H9 (cell line): ENCODE measurements at regions not wholly inside any gene's neighbourhood (a gene's known extent, or its start where the extent isn't known, plus 50 kb on each side); places are given as distances from the start of the nearest gene placed in this dataset.

Experiments
- DNase-seq: peaks from one replicate; pipeline ENCODE4 v3.0.0-alpha.2; 2017
- H2AFZ ChIP-seq: one replicate; pipeline ENCODE4 v1.6.1; 2013; ENCODE audit warnings: mild to moderate bottlenecking, low read length, control low read depth, moderate library complexity
- H2AK5ac ChIP-seq: 2 replicates; pipeline ENCODE4 v1.6.1; 2013; ENCODE audit warnings: low read length, control low read depth, mixed read lengths; ENCODE audit not compliant: insufficient read length
- H2BK120ac ChIP-seq: one replicate; pipeline ENCODE4 v1.6.1; 2013; ENCODE audit warnings: low read depth, mild to moderate bottlenecking, low read length, control low read depth, inconsistent platforms; ENCODE audit not compliant: poor library complexity, severe bottlenecking
- H2BK12ac ChIP-seq: 2 replicates; pipeline ENCODE4 v1.6.1; 2013; ENCODE audit warnings: low read length, control low read depth, mixed read lengths, low read depth; ENCODE audit not compliant: insufficient read length
- H2BK15ac ChIP-seq: 2 replicates; pipeline ENCODE4 v1.6.1; 2013; ENCODE audit warnings: low read depth, low read length, control low read depth
- H2BK20ac ChIP-seq: one replicate; pipeline ENCODE4 v1.6.1; 2013; ENCODE audit warnings: low read depth, mild to moderate bottlenecking, low read length, control low read depth, inconsistent platforms; ENCODE audit not compliant: poor library complexity, severe bottlenecking
- H2BK5ac ChIP-seq: 2 replicates; pipeline ENCODE4 v1.6.1; 2013; ENCODE audit warnings: low read length, control low read depth, mixed read lengths; ENCODE audit not compliant: insufficient read length
- H3K14ac ChIP-seq: 2 replicates; pipeline ENCODE4 v1.6.1; 2013; ENCODE audit warnings: low read length, control low read depth; ENCODE audit not compliant: insufficient read depth
- H3K18ac ChIP-seq: 2 replicates; pipeline ENCODE4 v1.6.1; 2013; ENCODE audit warnings: low read depth, mild to moderate bottlenecking, mixed read lengths, low read length, control low read depth; ENCODE audit not compliant: insufficient read length
- H3K23ac ChIP-seq: 2 replicates; pipeline ENCODE4 v1.6.1; 2013; ENCODE audit warnings: low read length, control low read depth, mixed read lengths, low read depth; ENCODE audit not compliant: insufficient read length
- H3K23me2 ChIP-seq: 2 replicates; pipeline ENCODE4 v1.6.1; 2013; ENCODE audit warnings: low read depth, mild to moderate bottlenecking, mixed read lengths, low read length, control low read depth; ENCODE audit not compliant: insufficient read length, poor library complexity, severe bottlenecking
- H3K27ac ChIP-seq: 2 replicates; pipeline ENCODE4 v1.5.1; 2013; ENCODE audit warnings: low read length, control low read depth, mixed read lengths, low read depth; ENCODE audit not compliant: insufficient read length
- H3K27me3 ChIP-seq: 2 replicates; pipeline ENCODE4 v1.6.1; 2013; ENCODE audit warnings: low read length, control low read depth, inconsistent platforms; ENCODE audit not compliant: insufficient read depth
- H3K4ac ChIP-seq: 2 replicates; pipeline ENCODE4 v1.6.1; 2013; ENCODE audit warnings: low read depth, mild to moderate bottlenecking, control low read depth, inconsistent platforms, low read length, moderate library complexity
- H3K4me1 ChIP-seq: 2 replicates; pipeline ENCODE4 v1.6.1; 2013; ENCODE audit warnings: low read length, control low read depth, inconsistent platforms; ENCODE audit not compliant: insufficient read depth
- H3K4me2 ChIP-seq: 2 replicates; pipeline ENCODE4 v1.6.1; 2013; ENCODE audit warnings: low read length, control low read depth, mixed read lengths; ENCODE audit not compliant: insufficient read length, insufficient read depth
- H3K56ac ChIP-seq: 2 replicates; pipeline ENCODE4 v1.6.1; 2013; ENCODE audit warnings: low read depth, mild to moderate bottlenecking, mixed read lengths, low read length, control low read depth; ENCODE audit not compliant: insufficient read length
- H3K79me1 ChIP-seq: 2 replicates; pipeline ENCODE4 v1.6.1; 2013; ENCODE audit warnings: low read depth, mild to moderate bottlenecking, moderate library complexity, low read length, control low read depth, inconsistent platforms; ENCODE audit not compliant: insufficient read depth, poor library complexity, severe bottlenecking
- H3K79me2 ChIP-seq: 2 replicates; pipeline ENCODE4 v1.6.1; 2013; ENCODE audit warnings: low read length, control low read depth, inconsistent platforms; ENCODE audit not compliant: insufficient read depth
- H3K9ac ChIP-seq: 2 replicates; pipeline ENCODE4 v1.6.1; 2013; ENCODE audit warnings: low read length, control low read depth, mixed read lengths; ENCODE audit not compliant: insufficient read length; ENCODE audit errors: extremely low read depth
- H3K9me3 ChIP-seq: one replicate; pipeline ENCODE4 v1.6.1; 2013; ENCODE audit warnings: low read depth, low read length, inconsistent platforms; ENCODE audit not compliant: control insufficient read depth
- H3T11ph ChIP-seq: one replicate; pipeline ENCODE4 v1.6.1; 2013; ENCODE audit warnings: mild to moderate bottlenecking, low read length, control low read depth, inconsistent platforms
- H4K20me1 ChIP-seq: one replicate; pipeline ENCODE4 v1.6.1; 2013; ENCODE audit not compliant: control insufficient read depth, insufficient read length, insufficient read depth
- H4K5ac ChIP-seq: 2 replicates; pipeline ENCODE4 v1.6.1; 2013; ENCODE audit warnings: low read depth, mild to moderate bottlenecking, mixed read lengths, low read length, control low read depth; ENCODE audit not compliant: insufficient read length
- H4K8ac ChIP-seq: replicated peaks from 2 replicates; pipeline ENCODE4 v1.6.1; 2013; ENCODE audit warnings: low read length, control low read depth, mixed read lengths, low read depth; ENCODE audit not compliant: insufficient read length
- H4K91ac ChIP-seq: 2 replicates; pipeline ENCODE4 v1.6.1; 2013; ENCODE audit warnings: low read depth, mild to moderate bottlenecking, moderate library complexity, mixed read lengths, low read length, control low read depth; ENCODE audit not compliant: insufficient read length
- H3K27ac Mint-ChIP-seq, 3 experiments: 2 replicates in 2 of 3; 3 replicates in 1 of 3; pipeline ENCODE4 v1.8.0; 2020 to 2021; ENCODE audit warnings: mixed read lengths in 3 of 3, mild to moderate bottlenecking in 1 of 3, moderate library complexity in 1 of 3
- H3K27me3 Mint-ChIP-seq: 2 replicates; pipeline ENCODE4 v1.8.0; 2021; ENCODE audit warnings: low read depth, mild to moderate bottlenecking, moderate library complexity, mixed read lengths
- H3K36me3 Mint-ChIP-seq, 3 experiments: 2 replicates in 2 of 3; 3 replicates in 1 of 3; pipeline ENCODE4 v1.8.0; 2020 to 2021; ENCODE audit warnings: low read depth in 3 of 3, mixed read lengths in 3 of 3; ENCODE audit not compliant: insufficient read depth in 1 of 3
- H3K4me1 Mint-ChIP-seq, 2 experiments: 2 replicates each; pipeline ENCODE4 v1.8.0; 2020; ENCODE audit warnings: mixed read lengths in 2 of 2
- H3K4me3 Mint-ChIP-seq, 2 experiments: 2 replicates in 1 of 2; 3 replicates in 1 of 2; pipeline ENCODE4 v1.8.0; 2020 to 2021; ENCODE audit warnings: mild to moderate bottlenecking in 2 of 2, mixed read lengths in 2 of 2, moderate library complexity in 1 of 2
- H3K9me3 Mint-ChIP-seq, 2 experiments: 2 replicates in 1 of 2; 3 replicates in 1 of 2; pipeline ENCODE4 v1.8.0; 2020; ENCODE audit warnings: mild to moderate bottlenecking in 2 of 2, mixed read lengths in 2 of 2, moderate library complexity in 1 of 2
- CTCF ChIP-seq: fragments of 200-600 bp; sonication (generic); conservative IDR thresholded peaks from 3 replicates; pipeline ENCODE4 v1.8.0; 2021; ENCODE audit warnings: antibody characterized with exemption, mild to moderate bottlenecking
- WGBS: extraction: QIAGEN DNeasy Blood & Tissue Kit; methylation state at CpG from one replicate; pipeline ENCODE4 v1.1.7; 2013; ENCODE audit warnings: missing lambda C conversion rate, low lambda C conversion rate, mixed read lengths; ENCODE audit not compliant: insufficient read length; ENCODE audit errors: extremely low coverage; 5-methylcytosine and 5-hydroxymethylcytosine counted together

GRCh38 chr11:127332896-127333295 lies 332.3 kb upstream of the KIRREL3 start:
- Histone ChIP-seq H3T11ph (no peak overlapping the region), H3K9me3 (no peaks in the 10 kb centered on the region), H4K5ac (no peak overlapping the region), H3K4ac (no peak overlapping the region), H3K27ac (no peak overlapping the region), H3K56ac (no peak overlapping the region), H3K23me2 (no peaks in the 10 kb centered on the region), H2BK5ac (no peak overlapping the region), H2BK12ac (no peak overlapping the region), H2AK5ac (no peak overlapping the region), H3K79me2 (no peaks in the 10 kb centered on the region), H3K9ac (no peak overlapping the region), H2BK120ac (no peak overlapping the region), H4K91ac (no peak overlapping the region), H3K18ac (no peak overlapping the region), H2BK15ac (no peak overlapping the region), H3K79me1 (no peaks in the 10 kb centered on the region), H3K27me3 (no peaks in the 10 kb centered on the region), H3K4me1 (no peaks in the 10 kb centered on the region), H3K23ac (no peak overlapping the region), H4K20me1 (no peaks in the 10 kb centered on the region), H2BK20ac (no peak overlapping the region), H2AFZ (no peak overlapping the region), H4K8ac (no peak overlapping the region), H3K14ac (no peak overlapping the region), H3K4me2 (no peak overlapping the region)
- Mint-ChIP-seq H3K27ac (no peak overlapping the region), H3K27me3 (no peaks in the 10 kb centered on the region), H3K9me3 (peaks cover 4 to 9% of the 10 kb centered on the region in 2 experiments), H3K36me3 (peaks cover 3 to 6% (median 5%) of the 10 kb centered on the region in 3 experiments; a peak in 6 of 7 replicates), H3K4me1 (peaks cover 0 to 2% of the 10 kb centered on the region in 2 experiments; a peak in 1 of 4 replicates), H3K4me3 (no peak overlapping the region)
- no peak for TF ChIP-seq CTCF
- no CpG with 5 or more reads among the region's 2 CpGs for WGBS
- DNase-seq, result no peak
